Bronchial epithelial cell (primary cell): ENCODE measurements at regions not wholly inside any gene's neighbourhood (a gene's known extent, or its start where the extent isn't known, plus 50 kb on each side); places are given as distances from the start of the nearest gene placed in this dataset.

Experiments used
- DNase-seq: peaks from one replicate; pipeline ENCODE4 v3.0.0-alpha.2; 2010; ENCODE audit warnings: low read depth
- FAIRE-seq: peaks from 2 replicates; lab custom pipeline; 2011; peaks lifted over from hg19 to GRCh38; lab: Jason Lieb, UNC
- H3K27me3 ChIP-seq: 2 replicates; pipeline ENCODE4 v1.5.1; 2011; ENCODE audit warnings: low read length; ENCODE audit not compliant: control insufficient read depth, insufficient read depth
- H3K36me3 ChIP-seq: 2 replicates; pipeline ENCODE4 v1.5.1; 2011; ENCODE audit warnings: low read length; ENCODE audit not compliant: control insufficient read depth, insufficient read depth
- H3K4me3 ChIP-seq: 2 replicates; pipeline ENCODE4 v1.5.1; 2011; ENCODE audit warnings: mild to moderate bottlenecking, low read depth, low read length, control low read depth
- TF ChIP-seq, protein P1 (sequence below): IDR thresholded peaks from 2 replicates; pipeline ENCODE4 v1.5.1; 2011; ENCODE audit warnings: mild to moderate bottlenecking, moderate library complexity, low read length, control low read depth, inconsistent platforms; ENCODE audit not compliant: insufficient read depth, severe bottlenecking

DNA sequence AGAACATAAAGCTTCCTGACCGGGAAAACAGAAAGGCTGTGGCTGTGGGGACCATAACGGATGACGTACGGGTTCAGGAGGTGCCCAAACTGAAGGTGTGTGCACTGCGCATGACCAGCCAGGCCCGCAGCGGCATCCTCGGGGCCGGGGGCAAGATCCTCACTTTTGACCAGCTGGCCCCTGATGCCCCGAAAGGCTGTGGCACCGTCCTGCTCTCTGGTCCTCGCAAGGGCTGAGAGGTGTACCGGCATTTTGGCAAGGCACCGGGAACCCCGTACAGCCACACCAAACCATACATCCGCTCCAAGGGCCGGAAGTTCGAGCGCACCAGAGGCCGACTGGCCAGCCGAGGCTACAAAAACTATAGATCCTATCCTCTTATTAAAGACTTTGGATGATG lies 179.3 kb downstream of the PTN start:
- FAIRE-seq (no peak), DNase-seq (no peak)
- H3K36me3 ChIP-seq, result no peaks in the 10 kb centered on the region
- TF ChIP-seq, protein P1, sequence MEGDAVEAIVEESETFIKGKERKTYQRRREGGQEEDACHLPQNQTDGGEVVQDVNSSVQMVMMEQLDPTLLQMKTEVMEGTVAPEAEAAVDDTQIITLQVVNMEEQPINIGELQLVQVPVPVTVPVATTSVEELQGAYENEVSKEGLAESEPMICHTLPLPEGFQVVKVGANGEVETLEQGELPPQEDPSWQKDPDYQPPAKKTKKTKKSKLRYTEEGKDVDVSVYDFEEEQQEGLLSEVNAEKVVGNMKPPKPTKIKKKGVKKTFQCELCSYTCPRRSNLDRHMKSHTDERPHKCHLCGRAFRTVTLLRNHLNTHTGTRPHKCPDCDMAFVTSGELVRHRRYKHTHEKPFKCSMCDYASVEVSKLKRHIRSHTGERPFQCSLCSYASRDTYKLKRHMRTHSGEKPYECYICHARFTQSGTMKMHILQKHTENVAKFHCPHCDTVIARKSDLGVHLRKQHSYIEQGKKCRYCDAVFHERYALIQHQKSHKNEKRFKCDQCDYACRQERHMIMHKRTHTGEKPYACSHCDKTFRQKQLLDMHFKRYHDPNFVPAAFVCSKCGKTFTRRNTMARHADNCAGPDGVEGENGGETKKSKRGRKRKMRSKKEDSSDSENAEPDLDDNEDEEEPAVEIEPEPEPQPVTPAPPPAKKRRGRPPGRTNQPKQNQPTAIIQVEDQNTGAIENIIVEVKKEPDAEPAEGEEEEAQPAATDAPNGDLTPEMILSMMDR, result no peak
- no peak overlapping the region for H3K4me3 ChIP-seq
- H3K27me3 ChIP-seq, result no peaks in the 10 kb centered on the region

DNA sequence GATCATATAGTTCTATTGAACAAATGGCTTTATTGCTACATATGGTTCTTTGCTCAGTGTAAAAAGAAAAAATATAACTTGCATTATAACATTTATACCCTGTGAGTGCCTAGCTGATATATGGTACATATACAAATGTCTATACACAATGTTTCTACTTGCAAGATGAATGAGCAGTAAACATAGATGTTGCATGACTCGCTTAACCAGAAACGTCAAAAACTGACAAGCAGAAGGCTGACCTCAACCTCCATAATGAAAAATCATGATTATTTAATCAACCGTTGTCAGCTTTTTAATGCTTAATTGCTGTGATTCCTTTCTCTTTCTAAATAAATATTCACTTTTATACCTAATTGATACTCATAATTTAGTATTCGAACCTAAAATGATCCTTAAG lies 183.3 kb downstream of the PTN start:
- Histone ChIP-seq H3K27me3 (no peaks in the 10 kb centered on the region), H3K4me3 (no peak overlapping the region), H3K36me3 (no peaks in the 10 kb centered on the region)
- DNase-seq, result peak; percentile 50
- TF ChIP-seq, protein P1, result no peak
- no peak for FAIRE-seq

DNA sequence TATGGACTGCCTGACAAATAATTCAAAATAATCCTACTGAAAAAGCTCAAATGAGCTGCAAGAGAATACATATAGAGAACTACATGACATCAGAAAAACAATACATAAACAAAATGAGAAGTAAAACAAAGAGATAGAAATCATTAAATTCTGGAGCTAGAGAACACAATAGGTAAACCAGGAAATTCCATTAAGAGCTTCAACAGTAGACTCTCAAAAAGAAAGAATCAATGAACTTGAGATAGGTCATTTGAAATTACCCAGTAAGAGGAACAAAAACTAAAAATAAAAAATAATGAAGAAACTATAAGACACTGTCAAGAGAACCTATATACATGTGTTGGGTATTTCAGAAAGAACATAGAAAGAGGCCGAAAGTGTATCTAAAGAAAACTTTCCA lies 186.3 kb downstream of the PTN start:
- DNase-seq (no peak), FAIRE-seq (no peak)
- Histone ChIP-seq H3K27me3 (no peaks in the 10 kb centered on the region), H3K4me3 (no peak overlapping the region), H3K36me3 (no peaks in the 10 kb centered on the region)
- TF ChIP-seq, protein P1, result no peak

DNA sequence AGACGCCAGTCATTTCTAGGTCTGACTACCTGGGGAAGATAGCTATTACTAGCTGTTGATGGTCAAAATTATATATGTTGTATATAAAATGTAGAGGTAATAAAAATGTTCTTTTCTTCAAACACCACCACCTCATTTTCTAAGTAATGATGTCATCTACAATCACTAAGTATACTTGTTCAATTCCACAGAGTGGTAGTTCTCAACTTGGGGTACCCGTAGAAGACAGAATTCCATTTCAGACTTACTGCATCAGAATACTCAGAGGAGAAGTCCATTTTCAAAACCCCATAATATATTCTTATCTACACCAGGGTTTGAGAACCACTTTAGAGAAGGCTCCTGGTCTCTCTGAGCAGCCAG lies 191.9 kb downstream of the PTN start:
- no peaks in the 10 kb centered on the region for H3K27me3 ChIP-seq
- DNase-seq (no peak), FAIRE-seq (no peak)
- H3K4me3 ChIP-seq, result no peak overlapping the region
- TF ChIP-seq, protein P1, result no peak
- H3K36me3 ChIP-seq, result no peaks in the 10 kb centered on the region

DNA sequence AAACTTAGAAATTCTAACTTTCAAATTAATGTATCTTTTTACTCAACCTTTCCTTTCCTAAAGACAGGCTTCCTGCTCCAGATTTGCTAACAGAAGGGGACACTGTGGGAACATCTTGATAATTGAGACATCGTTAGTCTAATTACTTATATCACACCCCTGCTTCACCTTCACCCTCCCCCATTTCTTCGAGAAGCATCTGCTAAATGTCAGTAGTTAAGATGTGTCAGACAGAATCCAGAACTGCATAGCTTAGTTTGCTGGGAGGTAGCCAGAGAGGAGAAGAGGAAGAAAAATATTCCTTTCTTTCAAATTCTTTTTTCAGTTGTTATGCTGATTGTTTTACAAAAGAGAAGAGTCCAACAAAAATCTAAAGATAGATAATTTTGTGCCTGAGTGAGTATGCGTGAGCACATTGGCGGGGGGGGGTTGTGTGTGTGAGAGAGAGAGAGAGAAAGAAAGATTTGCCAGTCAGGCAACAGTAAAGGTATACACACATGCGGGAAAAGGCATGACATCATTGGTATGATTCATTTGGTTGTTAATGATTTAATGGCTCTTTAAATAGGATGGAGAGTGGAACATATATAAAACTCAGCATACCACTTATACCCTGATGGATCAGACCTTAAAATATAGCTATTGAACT lies 192.4 kb downstream of the PTN start:
- DNase-seq (peak; percentile 77), FAIRE-seq (no peak)
- Histone ChIP-seq H3K36me3 (no peaks in the 10 kb centered on the region), H3K27me3 (no peaks in the 10 kb centered on the region), H3K4me3 (no peak overlapping the region)
- TF ChIP-seq, protein P1, result no peak

DNA sequence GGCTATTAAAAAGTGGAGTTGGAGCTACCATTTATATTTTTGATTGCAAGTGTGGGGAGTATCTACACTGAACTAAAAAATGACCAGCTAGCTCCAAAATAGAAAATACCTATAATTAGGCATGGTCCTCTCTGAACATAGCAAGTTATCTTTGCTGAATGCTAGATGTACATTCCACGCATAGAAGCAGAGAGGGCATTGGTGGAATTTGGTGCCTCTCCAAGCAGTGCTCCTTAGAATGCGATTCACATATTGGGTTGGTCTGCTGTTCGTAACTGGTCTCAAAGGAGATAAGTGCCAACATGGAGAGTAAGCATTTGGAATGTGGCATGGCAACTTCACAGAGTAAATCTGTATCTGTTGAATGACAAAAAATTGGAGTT lies 196.2 kb downstream of the PTN start:
- Histone ChIP-seq H3K27me3 (no peaks in the 10 kb centered on the region), H3K36me3 (no peaks in the 10 kb centered on the region), H3K4me3 (no peak overlapping the region)
- TF ChIP-seq, protein P1, result no peak
- FAIRE-seq (no peak), DNase-seq (no peak)
